WI38 (cell line): ENCODE measurements at regions not wholly inside any gene's neighbourhood (a gene's known extent, or its start where the extent isn't known, plus 50 kb on each side); places are given as distances from the start of the nearest gene placed in this dataset.

ENCODE experiments used
- H3K4me3 ChIP-seq: 2 replicates; pipeline ENCODE4 v1.5.1; 2011; ENCODE audit warnings: low read depth, mild to moderate bottlenecking, control low read depth, low read length
- TF ChIP-seq, protein P1 (sequence below): IDR thresholded peaks from 2 replicates; pipeline ENCODE4 v1.5.1; 2012; ENCODE audit warnings: low read depth, mild to moderate bottlenecking, control low read depth, low read length

DNA sequence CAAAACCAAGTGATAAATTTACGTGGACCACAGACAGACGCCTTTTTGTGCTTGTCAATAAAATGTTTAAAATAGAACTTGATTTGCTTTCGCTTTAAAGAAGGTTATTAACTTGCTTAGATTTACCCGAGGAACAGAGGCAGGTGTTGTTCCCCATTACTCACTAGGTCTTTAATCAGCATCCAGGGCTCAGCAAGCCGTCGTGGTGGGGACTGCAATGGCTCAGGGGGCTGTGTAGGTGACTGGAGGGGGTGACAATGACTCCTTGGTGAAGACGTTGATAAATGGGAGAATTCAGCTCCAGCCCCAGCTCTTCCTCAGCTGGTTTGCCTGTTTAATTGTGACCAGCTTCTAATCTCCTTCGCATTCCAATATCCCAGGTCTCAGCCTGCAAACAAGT, 231.4 kb downstream of the TMEM114 start:
- TF ChIP-seq, protein P1, sequence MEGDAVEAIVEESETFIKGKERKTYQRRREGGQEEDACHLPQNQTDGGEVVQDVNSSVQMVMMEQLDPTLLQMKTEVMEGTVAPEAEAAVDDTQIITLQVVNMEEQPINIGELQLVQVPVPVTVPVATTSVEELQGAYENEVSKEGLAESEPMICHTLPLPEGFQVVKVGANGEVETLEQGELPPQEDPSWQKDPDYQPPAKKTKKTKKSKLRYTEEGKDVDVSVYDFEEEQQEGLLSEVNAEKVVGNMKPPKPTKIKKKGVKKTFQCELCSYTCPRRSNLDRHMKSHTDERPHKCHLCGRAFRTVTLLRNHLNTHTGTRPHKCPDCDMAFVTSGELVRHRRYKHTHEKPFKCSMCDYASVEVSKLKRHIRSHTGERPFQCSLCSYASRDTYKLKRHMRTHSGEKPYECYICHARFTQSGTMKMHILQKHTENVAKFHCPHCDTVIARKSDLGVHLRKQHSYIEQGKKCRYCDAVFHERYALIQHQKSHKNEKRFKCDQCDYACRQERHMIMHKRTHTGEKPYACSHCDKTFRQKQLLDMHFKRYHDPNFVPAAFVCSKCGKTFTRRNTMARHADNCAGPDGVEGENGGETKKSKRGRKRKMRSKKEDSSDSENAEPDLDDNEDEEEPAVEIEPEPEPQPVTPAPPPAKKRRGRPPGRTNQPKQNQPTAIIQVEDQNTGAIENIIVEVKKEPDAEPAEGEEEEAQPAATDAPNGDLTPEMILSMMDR: no peak
- H3K4me3 ChIP-seq: no peak overlapping the region

GRCh38 chr16:8355675-8356074, 234.6 kb downstream of the TMEM114 start:
- TF ChIP-seq, protein P1: no peak
- no peak overlapping the region for H3K4me3 ChIP-seq

DNA sequence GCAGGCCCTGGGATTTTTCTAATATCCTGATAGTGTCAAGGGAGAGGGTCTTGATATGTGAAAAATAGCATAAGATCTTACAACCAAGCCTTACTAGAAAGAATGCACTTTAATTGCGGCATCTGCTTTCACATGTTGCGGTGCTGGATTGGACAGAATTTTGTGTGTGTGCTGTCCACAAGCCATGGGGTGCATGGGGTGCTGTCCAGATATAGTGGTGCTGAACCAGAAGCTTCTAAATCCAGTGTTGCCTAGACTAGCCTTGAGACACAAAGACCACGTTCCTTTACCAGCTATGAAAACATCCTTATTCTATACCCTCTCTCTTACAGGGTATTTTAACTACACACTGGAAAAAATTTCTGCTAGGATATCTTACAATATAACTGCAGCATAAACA, 244.0 kb downstream of the TMEM114 start:
- H3K4me3 ChIP-seq: no peak overlapping the region
- TF ChIP-seq, protein P1: no peak

DNA sequence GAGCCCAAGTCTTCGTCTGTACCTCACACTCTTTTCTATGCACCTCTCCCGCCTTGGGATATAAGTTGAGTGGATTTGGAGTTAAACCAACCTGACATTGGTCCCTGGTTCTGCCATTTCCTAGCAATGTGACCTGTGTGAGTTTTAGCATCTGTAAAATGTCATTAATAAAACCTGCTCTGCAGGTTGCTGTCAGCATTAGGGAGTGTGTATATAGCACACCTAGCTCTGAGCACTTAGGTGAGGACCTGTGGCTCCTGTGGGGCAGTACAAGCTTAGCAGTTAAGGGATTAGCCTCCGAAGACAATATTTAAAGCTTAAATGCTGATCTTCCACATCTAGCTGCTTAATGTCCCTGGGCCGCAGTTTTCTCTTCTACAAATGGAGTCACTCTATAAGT, 248.0 kb downstream of the TMEM114 start:
- TF ChIP-seq, protein P1: no peak
- no peak overlapping the region for H3K4me3 ChIP-seq

DNA sequence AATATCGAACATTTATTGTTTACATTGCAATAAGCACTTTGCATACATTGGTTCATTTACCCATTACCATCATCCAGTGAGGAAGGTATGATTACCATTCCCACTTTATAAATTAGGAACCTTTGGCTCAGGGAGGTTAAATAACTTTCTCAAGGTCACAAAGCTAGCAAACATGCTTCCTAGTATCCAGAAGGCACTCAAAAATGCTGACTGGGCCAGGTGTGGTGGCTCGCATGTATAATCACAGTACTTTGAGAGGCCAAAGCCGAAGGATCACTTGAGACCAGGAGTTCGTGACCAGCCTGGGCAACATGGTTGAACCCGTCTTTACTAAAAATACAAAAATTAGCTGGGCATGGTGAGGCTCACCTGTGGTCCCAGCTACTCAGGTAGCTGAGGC, 259.6 kb downstream of the TMEM114 start:
- no peak overlapping the region for H3K4me3 ChIP-seq
- TF ChIP-seq, protein P1: no peak

- TF ChIP-seq, protein P1: no peak
- no peak overlapping the region for H3K4me3 ChIP-seq
Measured at GRCh38 chr16:8326232-8326631, 264.1 kb downstream of the TMEM114 start.

DNA sequence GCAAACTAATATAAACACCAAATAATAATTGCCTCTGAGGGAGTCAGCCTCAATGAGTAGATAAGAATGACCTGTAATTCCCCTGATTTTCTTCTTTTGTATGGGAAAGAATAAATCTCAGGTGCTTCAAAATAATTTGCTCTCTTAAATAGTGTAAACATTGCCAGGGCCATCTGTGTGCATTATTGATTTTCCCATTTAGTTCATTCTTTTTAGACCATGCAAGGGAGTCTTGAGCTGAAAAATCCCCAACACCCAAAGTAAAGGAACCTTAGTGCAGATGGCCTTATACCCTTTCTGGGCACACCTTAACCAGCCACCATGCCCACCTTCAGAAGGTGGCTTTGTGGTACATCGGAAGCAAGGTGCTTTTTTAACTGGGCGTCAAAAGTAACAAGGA, 267.2 kb downstream of the TMEM114 start:
- H3K4me3 ChIP-seq: no peak overlapping the region
- TF ChIP-seq, protein P1: no peak
